HCT116 (cell line): ENCODE measurements at regions not wholly inside any gene's neighbourhood (a gene's known extent, or its start where the extent isn't known, plus 50 kb on each side); places are given as distances from the start of the nearest gene placed in this dataset.

Experiments used
- CBX3 ChIP-seq: IDR thresholded peaks from 2 replicates; pipeline ENCODE4 v1.6.1; 2012; ENCODE audit warnings: low read depth
- ELF1 ChIP-seq: IDR thresholded peaks from 2 replicates; pipeline ENCODE4 v1.6.1; 2012; ENCODE audit warnings: low read depth, borderline replicate concordance
- EZH2 ChIP-seq: fragments of 200-600 bp; sonication (generic); IDR thresholded peaks from 2 replicates; pipeline ENCODE4 v1.6.1; 2017; ENCODE audit warnings: antibody characterized with exemption, mixed run types
- FOSL1 ChIP-seq: IDR thresholded peaks from 2 replicates; pipeline ENCODE4 v1.6.1; 2012; ENCODE audit warnings: low read depth
- JUND ChIP-seq: IDR thresholded peaks from 2 replicates; pipeline ENCODE4 v1.6.1; 2012
- POLR2A ChIP-seq: IDR thresholded peaks from 2 replicates; pipeline ENCODE4 v1.7.0; 2011; ENCODE audit warnings: borderline replicate concordance; ENCODE audit not compliant: insufficient read depth, insufficient read length; ENCODE audit errors: extremely low read depth
- POLR2AphosphoS5 ChIP-seq: IDR thresholded peaks from 2 replicates; pipeline ENCODE4 v1.6.1; 2011; ENCODE audit warnings: mild to moderate bottlenecking, low read depth, low read length, moderate library complexity
- RAD21 ChIP-seq: IDR thresholded peaks from 2 replicates; pipeline ENCODE4 v1.6.1; 2012; ENCODE audit warnings: low read depth, mild to moderate bottlenecking
- ZFX ChIP-seq: fragments of 450-650 bp; IDR thresholded peaks from 2 replicates; pipeline ENCODE4 v1.6.1; 2017
- TF ChIP-seq, protein P1 (sequence below), 3 experiments: fragments of 200-600 bp in 1 of 3; sonication (generic) in 1 of 3; IDR thresholded peaks in 2 of 3; conservative IDR thresholded peaks in 1 of 3; 2 replicates each; pipeline ENCODE4 v1.5.1; 2012 to 2017; ENCODE audit warnings: low read depth in 2 of 3, low read length in 2 of 3, antibody characterized with exemption in 1 of 3, borderline replicate concordance in 1 of 3, control low read depth in 1 of 3, mild to moderate bottlenecking in 1 of 3, mixed read lengths in 1 of 3, mixed run types in 1 of 3, moderate library complexity in 1 of 3; ENCODE audit not compliant: insufficient read depth in 1 of 3

- TF ChIP-seq, protein P1, sequence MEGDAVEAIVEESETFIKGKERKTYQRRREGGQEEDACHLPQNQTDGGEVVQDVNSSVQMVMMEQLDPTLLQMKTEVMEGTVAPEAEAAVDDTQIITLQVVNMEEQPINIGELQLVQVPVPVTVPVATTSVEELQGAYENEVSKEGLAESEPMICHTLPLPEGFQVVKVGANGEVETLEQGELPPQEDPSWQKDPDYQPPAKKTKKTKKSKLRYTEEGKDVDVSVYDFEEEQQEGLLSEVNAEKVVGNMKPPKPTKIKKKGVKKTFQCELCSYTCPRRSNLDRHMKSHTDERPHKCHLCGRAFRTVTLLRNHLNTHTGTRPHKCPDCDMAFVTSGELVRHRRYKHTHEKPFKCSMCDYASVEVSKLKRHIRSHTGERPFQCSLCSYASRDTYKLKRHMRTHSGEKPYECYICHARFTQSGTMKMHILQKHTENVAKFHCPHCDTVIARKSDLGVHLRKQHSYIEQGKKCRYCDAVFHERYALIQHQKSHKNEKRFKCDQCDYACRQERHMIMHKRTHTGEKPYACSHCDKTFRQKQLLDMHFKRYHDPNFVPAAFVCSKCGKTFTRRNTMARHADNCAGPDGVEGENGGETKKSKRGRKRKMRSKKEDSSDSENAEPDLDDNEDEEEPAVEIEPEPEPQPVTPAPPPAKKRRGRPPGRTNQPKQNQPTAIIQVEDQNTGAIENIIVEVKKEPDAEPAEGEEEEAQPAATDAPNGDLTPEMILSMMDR (IDR thresholded peaks at IDR 0.05 in 2 of 3, conservative IDR thresholded peaks at IDR 0.05 in 1 of 3; ENCODE audit: borderline replicate concordance in 1 of 3, insufficient read depth in 1 of 3, low read depth in 2 of 3, low read length in 2 of 3) = no peak
- no peak for TF ChIP-seq ZFX
- no peak for TF ChIP-seq POLR2A
- TF ChIP-seq JUND = no peak
- TF ChIP-seq ELF1 = no peak
- TF ChIP-seq POLR2AphosphoS5 = no peak
- TF ChIP-seq EZH2 = no peak
- TF ChIP-seq CBX3 = no peak
- no peak for TF ChIP-seq FOSL1
- TF ChIP-seq RAD21 = no peak
Measured at GRCh38 chr21:15457965-15458364, 271.8 kb upstream of the USP25 start.
